Superior temporal gyrus (tissue), 1 donor: ENCODE measurements at regions not wholly inside any gene's neighbourhood (a gene's known extent, or its start where the extent isn't known, plus 50 kb on each side); places are given as distances from the start of the nearest gene placed in this dataset.

Experiments
- DNase-seq: peaks from one replicate; pipeline ENCODE4 v3.0.0-alpha.2; 2016; ENCODE audit errors: extremely low spot score

DNA sequence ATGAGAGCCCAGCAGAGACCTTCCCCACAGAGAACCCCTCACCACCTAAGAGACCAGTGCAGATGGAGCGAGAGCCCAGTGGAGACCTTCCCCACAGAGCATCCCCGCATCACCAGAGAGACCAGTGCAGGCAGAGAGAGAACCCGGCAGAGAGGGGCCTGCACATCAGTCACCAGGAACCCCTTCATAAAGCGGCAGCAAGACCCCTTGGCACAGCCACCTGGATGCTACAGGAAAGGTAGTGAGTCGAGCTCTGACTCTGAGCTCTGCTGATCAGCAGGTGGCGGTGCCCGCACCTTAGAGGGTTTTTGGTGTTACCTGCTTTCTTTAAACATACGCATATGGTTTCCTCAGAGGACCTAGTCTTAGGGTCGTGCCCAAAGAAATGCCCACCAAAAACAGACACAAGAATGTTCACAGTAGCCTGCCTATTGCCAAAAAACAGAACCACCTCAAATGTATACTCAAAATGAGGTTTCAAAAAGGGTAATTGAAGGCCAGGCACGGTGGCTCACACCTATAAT lies 678.7 kb downstream of the BRD1 start:
- DNase-seq = no peak

DNA sequence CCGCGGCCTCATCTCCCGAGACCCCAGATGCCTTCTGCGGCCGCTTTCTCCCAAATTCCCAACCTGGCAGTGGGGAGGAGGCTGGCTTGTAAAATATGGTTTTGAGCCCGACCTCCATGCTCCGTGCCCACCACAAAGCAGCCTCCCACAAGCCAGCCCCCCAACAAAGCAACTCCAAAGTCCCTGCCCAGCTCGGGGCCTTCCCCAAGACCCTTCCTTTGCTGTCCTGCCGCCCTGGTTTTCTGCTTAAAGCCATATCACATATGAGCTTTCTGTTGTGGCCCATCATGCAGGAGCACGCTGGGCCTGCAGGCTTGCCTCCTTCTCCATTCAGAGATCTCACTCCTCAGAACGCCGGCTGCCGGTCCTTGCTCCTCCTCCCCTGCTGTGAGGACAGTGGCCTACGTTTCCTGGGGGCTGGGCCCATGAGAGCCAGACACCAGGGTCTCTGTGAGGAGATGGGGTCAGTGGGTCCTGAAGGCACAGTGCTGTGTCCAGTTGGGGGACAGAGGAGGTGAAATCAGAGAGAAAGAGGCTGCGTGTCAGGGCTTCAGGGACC lies 680.0 kb downstream of the BRD1 start:
- DNase-seq = no peak

DNA sequence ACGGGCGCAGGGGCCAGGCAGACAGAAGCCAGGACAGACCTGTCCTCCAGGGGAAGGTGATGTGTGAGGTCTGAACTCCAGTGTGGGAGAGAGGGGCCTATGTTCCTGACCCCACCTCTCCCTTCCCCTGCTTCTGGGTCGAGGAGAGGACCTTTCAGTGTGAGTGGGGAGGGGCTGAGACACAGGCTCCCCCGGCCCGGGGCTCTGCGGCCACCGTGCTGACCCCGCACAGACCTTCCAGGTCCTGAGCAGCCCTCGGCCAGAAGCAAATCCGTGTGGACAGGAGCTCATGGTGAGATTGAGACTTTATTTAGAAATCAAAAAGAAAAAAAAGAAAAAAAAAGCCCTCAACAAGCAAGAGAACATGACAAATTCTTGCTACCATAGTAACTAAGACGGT lies 680.5 kb downstream of the BRD1 start:
- no peak for DNase-seq

DNA sequence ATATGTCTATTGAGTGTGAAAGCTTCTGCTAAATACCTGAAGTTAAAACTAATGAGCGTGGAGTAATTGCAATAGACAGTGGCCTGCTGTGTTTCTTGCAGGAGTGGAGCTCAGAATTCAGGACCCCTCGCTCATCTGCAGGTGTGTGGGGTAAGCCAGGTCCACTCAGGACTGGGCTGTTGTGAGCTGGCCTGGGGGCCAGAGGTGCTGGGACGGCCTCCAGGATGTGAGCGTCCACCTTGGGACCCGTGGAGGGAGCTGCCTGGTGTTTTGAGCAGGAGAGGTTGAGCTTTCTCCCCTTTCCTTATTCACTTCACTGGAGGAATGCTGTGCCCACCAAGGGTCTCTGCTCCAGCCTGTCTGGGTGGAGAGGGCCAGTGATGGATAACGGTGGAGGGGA lies 681.2 kb downstream of the BRD1 start:
- no peak for DNase-seq

DNA sequence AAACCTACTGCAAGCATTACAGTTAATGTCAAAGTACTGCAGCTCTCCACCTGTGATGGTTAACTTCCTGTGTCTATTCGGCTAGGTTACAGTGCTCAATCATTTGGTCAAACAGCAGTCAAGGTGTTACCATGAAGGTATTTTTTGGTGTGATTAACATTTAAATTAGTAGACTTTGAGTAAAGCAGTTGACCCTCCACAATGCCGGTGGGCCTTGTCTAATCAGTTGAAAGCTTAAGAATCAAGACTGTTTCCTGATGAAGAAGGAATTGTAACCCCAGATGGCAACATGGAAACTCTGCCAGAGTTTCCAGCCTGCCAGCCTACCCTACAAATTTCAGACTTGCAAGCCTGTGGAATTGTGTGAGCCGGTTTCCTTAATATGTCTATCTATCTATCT lies 683.9 kb downstream of the BRD1 start:
- no peak for DNase-seq

DNA sequence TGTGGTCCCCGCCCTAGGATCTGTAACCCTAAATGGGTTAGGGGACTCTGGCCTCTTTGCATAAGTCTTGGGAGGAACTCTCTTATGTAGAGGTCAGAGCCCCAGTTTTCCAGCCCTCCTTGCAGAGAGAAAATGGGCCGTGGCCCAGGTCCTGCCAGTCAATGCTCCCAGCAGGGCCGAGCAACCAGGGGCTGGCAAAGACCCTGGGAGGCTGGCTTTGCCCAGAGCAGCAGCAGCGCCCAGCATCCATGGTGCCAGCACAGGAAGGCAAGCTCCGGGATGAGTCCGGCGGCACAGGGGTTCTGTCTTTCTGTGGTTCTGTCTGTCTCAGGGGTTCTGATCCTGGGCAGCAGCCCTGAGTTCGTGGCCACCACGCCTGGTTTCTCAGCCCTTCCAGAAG lies 684.8 kb downstream of the BRD1 start:
- no peak for DNase-seq

DNA sequence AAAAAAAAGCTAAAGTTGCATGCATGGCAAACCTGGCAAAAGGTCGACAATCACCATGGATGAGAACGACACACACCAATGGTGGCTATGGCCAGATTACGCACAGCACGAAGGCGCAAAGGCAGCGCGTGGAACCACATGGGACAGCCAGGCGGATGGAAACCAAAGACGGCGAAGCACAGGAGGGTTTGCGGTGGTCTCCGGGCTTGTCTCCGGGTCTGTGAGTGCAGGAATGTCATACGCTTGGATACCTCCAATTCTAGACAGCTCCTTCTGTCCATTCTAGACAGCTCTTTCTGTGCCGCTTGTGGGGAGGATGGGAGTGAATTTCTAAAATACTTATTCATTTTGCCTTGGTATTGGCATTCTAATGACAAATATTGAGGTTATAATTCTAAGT lies 685.4 kb downstream of the BRD1 start:
- no peak for DNase-seq

DNA sequence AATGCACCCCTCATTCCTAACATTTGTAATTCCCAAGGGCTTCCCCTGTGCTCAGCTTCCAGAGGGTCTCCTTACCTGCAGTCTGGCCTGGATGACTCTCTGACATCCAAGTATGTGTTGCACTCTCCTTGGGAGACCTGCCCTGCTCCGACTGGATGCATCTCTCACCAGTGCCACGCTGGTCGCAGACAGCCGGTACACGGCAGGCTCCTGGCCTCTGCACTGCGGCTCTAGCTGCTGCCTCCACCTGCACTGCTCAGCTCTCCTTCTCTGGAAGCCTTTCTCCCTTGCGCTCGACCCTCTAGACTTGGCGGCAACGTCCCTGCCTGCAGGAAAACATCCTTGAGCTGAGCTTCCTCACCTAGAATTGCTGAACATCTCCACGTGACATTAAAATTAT lies 685.9 kb downstream of the BRD1 start:
- DNase-seq = no peak

DNA sequence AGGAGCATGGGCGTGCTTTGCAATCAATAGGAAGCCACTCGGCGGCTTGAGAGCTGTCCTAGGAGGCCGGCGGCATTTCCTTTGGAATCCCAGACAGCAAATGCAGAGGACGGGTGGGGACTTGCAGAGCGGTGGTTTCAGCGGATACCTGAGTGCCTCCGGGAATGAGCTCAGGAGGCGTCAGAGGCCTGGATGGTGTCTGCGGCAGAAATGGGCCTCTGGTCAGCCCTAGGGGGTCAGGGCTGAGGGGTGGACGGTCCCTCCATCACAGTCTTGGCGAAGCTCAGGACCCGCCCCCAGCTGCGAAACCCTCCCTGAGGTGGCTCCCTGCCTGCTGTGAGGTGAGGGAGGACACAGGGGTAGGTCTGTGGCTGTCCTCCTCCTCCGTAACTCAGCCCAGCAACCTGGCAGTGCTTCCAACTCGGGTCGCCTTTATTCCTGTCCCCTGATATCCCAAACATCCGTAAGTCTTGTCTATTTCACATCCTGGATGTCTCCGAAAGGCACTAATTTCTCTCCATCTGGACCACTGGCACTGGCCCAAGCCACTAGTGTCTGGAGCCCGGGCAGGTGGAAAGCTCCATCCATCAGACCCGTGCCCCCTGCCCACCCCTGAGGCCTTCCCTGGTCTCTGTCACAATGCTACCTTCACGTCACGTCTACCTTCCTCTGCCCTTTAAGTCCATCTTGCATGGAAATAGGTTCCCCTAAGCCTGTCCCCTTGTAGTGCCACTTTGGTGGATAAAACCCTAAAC lies 686.6 kb downstream of the BRD1 start:
- DNase-seq = no peak

DNA sequence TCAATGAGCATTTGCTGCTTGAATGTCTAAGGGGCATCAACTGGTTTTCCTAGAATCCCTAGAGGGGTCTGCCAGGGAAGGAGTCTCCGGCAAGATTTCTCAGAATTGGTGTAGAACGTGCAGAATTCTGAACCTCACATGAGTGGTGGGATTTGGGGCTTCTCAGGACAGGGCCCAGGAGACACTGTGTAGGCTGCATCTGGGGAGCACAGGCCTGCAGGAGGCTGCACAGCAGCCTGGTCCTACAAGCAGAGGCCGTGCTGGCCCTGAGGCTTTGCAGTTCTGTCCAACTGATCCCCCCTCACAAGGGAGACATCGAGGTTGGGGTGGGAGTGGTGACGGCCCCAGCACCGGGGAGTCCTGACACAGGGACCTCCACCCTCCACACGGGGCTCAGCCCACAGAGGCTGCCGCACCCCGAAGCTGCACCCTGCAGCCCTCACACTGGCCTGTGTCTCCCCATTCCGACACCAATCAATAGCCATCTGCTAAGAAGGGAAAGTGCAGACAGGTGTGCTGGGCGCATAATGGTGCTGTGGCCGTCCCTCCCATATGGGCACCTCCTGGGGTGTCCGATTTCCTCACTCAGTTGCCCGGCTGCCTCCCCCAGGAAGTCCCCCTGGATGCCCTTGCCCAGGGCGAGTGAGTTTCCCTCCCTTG lies 688.1 kb downstream of the BRD1 start:
- no peak for DNase-seq

DNA sequence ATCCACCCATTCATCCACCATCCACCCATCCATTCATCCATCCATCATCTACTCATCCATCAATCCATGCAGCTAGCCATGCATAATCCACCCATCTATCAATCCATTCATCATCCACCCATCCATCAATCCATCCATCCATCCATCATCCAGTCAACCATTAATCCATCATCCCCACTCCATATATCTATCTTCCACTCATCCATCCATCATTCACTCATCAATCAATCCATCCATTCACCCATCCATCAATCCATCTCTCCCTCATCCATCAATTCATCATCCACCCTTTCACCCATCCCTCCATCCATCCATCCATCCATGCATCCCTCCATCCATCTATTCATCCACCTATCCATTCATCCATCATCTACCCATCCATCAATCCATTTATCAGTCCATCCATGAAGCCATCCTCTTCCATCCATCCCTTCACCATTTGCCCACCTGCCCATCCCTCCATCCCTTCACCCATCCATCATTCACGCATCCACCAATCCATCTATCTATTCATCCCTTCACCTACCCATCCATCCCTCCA lies 689.4 kb downstream of the BRD1 start:
- DNase-seq = no peak

DNA sequence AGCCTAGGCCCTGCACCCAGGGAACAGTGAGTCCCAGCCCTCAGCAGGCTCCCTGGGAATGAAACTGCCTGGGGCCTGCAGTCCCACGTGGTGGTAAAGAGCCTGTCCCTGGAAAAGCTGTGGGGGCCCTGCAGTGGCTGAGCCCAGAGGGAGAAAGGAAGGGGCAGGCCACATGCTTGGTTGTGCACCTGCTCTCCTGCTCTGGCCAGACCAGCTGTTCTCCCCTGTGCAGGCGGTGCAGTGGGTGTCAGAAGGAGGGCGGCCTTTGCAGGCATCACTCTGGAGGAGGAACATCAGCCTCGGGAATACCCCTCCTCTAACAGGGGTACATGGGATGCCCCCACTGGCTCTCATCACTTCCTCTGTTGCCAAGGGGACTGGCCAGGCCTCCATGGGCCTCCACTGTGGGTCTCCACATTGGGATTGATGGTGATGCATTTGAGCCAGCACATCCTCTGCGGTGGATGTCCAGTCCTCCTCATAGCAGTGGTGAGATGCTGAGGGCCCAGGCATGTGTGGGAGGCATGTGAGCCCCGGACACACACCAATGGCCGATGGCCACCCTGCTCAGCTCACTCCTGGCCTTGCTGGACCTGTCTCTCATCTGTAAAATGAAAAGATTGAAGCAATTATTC lies 690.4 kb downstream of the BRD1 start:
- no peak for DNase-seq

DNA sequence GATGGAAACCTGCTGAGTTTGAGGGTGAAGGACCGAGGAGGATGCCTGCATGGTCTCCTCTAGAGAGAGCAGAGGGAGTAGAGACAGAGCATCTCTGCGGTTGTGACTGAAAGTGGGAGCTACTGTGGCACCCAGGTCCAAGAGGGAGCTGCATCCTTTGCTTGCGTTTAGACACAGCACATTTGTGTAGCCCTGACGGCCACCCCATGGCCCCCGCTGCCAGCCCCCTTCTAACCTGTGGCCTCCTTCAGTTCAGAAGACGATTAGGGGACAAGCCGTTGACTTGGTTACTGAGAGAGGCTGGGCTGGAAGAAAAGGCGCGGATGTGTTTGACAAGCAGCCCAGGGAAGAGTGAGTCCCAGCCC lies 690.9 kb downstream of the BRD1 start:
- no peak for DNase-seq

DNA sequence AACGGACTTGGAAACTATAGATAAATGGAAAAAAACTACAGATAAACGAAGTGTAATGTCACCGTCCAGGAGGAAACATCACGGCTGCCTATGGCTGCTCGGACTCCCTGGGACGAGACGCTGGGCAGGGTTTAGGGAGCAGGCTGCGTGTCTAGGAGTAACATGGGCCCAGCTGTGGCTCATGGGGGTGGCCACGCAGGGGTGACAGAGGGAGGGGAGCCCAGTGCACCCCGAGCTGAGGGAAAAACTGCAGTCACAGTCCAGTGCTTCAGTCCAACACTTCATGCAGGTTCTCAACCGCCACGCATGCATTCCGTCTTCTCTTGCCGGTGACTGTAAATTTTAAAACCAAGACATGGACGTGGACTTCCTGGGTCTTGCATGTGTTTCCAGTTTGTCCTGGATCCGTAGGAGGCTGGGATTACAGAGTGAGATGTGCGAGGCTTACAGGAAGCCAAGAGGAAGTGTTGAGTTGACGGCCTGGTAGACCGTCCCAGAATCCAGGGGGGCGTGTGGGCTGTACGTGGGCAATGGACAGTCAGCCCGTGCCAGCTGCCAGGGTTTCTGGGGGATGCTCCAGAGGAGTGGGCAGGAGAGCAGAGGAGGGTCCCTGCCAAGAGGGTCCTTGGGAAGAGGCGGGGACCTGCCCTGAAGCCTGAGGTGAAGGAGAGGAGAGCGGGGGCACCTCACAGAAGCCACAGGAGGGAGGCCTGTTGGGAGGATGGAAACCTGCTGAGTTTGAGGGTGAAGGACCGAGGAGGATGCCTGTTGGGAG lies 691.4 kb downstream of the BRD1 start:
- DNase-seq = no peak

DNA sequence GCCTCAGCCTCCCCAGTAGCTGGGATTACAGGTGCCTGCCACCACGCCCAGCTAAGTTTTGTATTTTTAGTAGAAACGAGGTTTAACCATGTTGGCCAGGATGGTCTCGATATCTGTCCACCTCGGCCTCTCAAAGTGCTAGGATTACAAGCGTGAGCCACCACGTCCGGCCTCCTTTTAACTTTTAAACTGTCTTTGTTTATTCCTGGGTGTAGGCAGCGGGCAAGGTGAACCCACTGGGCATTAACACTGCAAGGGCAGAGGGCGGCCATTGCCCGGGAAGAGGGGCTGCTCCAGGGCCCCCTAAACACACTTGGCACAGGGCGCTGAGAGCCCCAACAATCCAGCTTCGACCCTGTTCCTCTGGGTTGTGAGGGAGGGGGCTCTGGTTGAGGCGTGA lies 693.6 kb downstream of the BRD1 start:
- DNase-seq = no peak

DNA sequence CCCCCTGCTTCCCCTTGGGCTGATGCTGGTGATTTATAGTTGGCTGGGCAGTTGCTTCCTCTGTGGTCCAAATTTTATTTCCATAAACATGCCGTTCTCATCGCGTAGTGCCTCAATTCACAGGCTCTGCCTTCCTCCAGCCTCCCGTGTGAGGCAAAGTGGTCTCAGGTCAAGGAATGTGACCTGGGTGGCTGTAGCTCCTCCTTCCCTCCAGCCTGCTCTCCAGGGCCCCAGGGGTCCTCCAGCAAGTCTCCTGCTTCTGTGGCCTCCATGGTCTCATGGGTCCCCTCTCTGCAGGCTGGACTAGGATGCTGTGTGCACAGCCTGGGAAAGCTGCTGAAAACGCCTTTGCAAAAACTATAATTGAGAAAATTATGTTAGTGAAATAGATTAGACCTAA lies 694.1 kb downstream of the BRD1 start:
- DNase-seq = no peak

DNA sequence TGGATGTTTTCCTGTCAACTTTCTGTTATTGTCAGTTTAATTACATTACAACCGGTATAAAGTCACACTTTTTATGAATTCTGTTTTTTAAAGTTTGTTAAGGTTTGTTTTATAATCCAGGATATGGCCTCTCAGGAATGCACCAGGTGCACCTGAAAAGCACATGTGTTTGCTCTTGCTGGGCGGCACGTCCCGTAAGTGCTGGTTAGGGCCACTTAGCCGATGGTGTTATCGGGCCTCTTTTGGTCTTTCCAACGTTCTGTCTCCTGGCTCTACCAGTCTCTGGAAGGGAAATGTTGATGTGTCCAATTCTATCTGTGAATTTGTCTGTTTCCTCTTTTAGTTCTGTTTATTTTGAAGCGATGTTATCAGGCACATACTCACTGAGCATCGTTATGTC lies 695.7 kb downstream of the BRD1 start:
- DNase-seq = no peak

DNA sequence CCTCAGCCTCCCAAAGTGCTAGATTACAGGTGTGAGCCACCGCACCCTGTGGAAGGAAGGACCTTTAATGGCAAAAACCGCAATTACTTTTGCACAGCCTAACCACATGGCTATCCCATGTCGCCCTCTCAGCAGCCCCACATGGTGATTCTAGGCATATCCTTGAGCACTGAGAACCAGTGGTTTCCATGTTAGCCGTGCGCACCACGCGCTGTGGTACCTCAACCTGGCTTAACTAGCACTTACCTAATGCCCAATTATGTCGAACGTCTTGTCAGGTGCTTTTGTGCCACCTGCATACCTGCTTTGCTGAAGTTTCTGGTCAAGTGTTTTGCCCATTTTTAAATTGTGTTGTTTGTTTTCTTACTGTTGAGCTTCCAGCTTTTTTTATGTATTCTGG lies 697.9 kb downstream of the BRD1 start:
- no peak for DNase-seq

DNA sequence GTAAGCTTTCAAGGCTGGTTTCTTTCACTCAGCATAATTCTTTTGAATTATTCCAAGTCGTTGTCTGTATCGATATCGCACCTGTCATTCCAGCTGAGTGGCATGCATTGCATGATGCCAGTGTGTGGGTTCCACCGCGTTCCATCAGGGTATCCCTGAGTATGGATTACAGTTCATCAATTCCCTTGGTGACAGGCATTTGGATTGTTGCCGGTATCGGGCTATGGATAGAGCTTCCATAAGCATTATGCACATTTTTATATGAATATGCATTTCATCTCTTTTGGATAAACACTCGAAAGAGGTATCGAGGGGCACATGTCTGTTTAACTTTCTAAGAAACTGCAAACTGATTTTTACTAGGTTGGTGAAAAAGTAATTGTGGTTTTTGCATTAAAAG lies 698.8 kb downstream of the BRD1 start:
- DNase-seq = no peak

DNA sequence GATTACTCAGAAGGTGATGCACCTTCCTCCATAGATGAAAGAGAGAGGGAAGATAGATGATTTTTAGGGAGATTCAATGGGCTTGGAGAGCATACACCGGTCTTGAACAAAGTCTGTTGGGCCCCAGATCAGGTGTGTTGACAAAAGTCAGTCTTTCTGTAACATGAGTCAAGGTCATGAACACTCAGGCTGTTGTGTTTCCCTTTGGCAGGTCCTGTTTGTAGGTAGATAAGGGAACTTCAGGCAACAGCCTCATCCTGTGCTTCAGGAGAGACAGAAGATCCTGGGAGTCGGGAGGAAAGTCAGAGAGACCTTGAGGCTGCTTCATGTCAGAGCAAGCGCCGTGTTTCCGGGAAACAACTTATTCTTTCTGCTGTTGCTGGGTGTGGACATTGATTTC lies 703.1 kb downstream of the BRD1 start:
- DNase-seq = no peak

DNA sequence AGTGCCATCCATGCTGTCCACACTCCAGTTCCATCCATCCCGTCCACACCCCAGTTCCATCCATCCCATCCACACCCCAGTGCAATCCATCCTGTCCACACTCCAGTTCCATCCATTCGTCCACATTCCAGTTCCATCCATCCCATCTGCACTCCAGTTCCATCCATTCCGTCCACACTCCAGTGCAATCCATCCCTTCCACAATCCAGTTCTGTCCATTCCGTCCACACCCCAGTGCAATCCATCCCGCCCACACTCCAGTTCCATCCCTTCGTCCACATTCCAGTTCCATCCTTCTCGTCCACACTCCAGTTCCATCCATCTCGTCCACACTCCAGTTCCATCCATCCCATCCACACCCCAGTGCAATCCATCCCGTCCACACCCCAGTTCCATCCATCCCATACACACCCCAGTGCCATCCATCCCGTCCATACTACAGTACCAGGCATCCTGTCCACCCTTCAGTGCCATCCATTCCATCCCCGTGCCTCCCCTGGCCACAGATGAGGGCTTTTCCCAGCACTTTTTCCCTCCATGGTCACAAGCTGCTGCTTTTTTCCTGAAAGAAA lies 704.0 kb downstream of the BRD1 start:
- no peak for DNase-seq
